ENCODE measurements at regions not wholly inside any gene's neighbourhood (a gene's known extent, or its start where the extent isn't known, plus 50 kb on each side); places are given as distances from the start of the nearest gene placed in this dataset.

- TF ChIP-seq POLR2A (IDR thresholded peaks at IDR 0.05): no peak
- no peak for TF ChIP-seq CTCF (IDR thresholded peaks at IDR 0.05)
- no peak for TF ChIP-seq POLR2AphosphoS5 (IDR thresholded peaks at IDR 0.05)
Measured at GRCh38 chr9:80493258-80493657, 921.5 kb downstream of the TLE4 start.
